Stimulated activated CD8-positive, alpha-beta memory T cell treated with anti-CD3 and anti-CD28 coated beads, Interleukin-15, amount 100 ng/mL, for 4 hours (primary cell): ENCODE measurements at regions not wholly inside any gene's neighbourhood (a gene's known extent, or its start where the extent isn't known, plus 50 kb on each side); places are given as distances from the start of the nearest gene placed in this dataset.
"Not testable (repeated sequence)": the region's sequence is repeated elsewhere in the genome, so short reads cannot be mapped to it uniquely, and the experiment has no call there.

Experiments
- DNase-seq, 2 donors: peaks; one replicate each; pipeline ENCODE4 v3.0.0-alpha.2; 2020; ENCODE audit warnings: low read depth in 2 of 2

DNA sequence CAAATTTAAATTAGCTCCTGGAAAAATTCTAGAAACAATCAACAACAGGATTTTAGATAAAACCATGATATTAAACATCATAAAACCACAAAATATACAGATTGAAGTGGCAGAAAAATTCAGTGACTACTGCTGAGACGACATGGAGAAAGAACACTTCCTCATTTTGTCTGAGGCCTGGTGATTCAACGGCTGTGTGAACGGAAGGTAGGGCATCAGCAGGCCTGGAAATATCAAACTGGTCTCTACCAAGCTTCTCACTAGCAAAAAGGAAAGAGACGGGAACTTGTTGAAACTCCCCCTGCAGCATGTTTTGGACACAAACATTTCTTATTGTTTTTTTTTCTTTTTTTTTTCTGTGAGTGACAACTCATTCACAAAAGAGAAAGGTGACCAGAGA, 58.0 kb upstream of the AHI1 start:
- no peak for DNase-seq

DNA sequence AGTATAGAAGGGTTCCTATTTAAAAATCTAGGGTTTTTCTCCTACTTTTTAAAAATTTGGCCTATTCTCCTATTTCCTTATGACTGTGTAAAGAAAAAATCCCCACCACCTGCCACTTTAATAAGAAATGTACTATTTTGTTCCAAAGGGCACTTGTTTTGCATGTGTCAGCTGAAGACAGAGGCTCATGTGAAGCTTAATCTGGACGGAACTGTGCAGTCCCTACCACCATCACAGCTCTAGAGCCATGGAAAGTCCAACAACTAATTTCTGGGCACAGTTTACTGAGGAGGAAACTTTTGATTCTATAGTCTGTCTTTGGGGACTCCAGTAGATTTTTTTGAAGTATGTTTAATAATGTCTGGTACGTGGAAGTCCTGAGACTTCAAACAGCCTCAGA, 60.0 kb upstream of the AHI1 start:
- DNase-seq, result no peak

DNA sequence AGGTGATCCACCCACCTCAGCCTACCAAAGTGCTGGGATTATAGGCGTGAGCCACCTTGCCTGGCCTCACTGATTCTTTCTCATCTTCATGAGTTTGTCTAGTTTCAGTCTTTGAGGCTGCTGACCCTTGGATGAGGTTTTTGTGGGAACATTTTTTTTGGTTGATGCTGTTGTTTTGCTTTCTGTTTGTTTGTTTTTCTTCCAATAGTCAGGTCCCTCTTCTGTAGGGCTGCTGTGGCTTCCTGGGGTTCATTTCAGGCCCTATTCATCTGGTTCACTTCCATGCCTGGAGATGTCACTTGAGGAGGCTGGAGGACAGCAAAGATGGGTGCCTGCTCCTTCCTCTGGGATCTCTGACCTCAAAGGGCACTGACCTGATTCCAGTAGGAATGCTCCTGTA, 68.1 kb upstream of the AHI1 start:
- not testable (repeated sequence) for DNase-seq

DNA sequence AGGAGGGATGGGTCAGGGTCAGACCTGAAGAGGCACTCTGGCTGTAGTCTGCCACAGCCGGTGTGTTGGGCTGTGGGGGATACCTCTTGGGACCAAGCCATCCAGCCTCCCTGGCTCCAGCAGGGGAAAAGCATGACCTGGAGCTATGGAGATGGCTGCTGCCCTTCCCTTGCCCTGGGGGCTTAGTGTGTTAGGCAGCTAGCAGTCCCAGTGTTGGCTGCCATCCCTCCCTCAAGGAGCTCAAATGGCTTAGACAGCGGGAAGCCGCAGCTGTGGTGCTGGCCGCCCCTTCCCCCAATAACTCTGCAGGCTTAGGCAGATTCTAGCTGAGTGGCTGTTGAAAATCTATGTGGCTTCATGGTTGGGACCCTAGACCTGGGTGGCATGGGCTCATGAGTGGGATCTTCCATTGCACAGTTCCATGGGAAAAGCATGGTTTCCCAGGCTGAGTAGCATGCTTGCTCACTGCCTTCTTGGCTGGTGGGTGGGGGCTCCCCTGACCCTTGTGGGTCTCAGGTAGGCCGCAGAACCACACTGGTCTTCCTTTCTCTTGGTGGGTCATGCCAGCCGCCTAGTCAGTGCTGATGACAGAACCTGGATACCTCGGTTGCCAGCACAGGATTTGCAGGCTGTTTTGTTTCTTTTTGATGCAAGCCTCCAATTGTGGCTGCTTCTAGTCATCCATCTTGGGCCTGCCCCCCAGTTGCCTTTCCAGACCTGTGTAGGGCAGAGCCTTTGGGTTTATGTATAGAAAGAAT, 69.0 kb upstream of the AHI1 start:
- DNase-seq, result no peak

DNA sequence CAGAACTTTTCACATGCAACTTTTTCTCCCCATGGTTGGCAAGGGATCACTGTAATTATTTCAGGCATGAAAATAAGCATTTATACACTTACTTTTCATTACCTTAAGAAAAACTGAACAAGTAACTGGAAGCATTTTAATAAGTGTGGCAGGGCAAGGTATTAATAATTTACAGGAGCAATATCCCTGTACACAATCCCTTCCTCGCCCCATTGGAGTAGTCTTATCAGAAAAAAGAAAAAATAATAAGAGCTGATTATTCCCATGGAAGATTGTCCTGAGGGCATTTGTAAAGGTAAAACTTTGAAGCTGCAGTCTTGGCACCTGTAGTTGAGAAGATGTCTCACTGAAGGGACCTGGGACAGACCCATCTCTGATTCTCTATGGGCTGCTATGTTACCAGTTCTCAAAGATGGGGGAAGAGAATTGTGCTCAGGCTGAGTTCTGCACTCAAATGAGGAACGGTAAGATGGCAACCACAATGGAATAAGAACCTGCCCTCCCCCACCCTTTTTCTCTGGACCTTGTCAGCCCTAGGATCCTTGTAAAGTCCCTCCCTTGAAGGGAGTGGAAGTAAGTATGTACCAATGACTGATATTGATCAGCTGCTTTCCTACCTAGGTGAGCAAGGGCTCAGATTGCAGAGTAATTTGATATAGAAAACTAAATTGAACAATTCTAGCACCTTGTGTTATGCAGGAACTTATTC, 70.0 kb upstream of the AHI1 start:
- DNase-seq, result no peak

DNA sequence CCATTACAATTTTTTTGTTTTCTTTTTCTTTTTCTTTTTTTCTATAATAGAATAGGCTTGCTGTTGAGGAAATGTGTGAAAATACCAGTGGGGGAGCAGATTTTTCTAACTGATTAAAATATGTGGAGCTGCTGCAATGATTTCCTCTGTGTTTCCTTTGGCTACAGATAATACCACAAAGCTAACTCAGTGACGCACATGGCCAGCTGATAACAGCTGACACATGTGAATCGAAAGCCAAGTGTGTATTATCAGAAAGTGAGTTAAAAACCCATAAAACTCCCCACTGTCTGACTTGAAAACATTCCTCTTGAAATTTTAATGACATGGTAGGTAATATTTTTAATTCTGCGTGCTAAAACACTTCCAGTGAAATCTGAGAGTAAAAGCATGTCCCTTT, 70.8 kb upstream of the AHI1 start:
- peak in 1 of 2 donors; percentile 17 for DNase-seq

DNA sequence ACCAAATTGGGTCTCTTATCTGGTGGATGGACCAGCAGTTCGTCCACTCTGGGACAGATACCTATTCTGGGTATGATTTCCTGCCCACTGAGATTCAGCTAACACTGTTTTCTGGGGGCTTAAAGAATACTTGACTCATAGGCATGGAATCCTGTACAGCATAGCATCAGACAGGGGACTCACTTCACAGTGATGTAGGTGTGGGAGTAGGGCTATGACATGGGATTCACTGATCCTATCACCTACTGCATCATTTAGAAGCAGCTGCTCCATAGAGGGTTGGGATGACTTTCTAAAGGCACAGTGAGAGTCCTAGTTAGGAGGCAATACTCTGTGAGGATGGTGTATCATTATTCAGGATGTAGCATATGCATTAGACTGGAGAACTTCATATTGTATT, 74.5 kb upstream of the AHI1 start:
- DNase-seq, result no peak

DNA sequence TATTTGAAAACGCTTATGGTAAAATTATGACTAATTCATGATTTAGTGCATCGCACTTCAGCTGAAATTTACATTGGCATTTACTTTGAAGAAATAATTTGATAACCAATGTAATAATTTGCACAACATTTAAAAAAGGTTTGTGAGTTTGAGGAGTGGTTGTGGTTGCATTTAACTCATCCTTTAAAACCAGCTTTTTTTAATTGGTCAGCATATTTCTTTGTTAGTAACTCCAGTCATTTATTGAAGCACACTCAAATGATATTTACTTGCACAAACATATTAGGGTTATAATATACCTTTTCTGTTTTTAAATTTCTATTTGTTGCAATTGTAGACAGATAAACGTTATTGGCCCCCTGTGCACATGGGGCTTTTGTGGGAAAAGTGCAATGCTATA, 78.1 kb upstream of the AHI1 start:
- no peak for DNase-seq

DNA sequence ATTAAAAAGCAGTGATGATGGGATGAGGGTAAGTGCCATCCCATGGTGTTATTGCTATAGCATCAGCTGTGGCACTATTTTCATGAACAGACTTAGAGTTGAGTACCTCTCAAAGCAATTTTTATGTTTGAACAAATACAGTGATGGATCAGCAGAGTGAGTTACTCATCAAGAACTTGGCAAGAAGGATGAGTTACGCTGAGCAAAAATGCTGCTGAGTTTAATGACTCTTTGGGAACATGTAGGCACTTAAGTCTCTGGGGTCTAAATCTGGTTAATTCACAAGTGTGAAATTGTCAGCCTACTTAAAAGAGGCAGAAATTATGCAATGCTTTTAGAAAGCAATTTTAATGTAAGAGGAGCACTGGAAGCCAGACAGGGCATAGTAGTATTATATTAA, 78.5 kb upstream of the AHI1 start:
- DNase-seq, result no peak

DNA sequence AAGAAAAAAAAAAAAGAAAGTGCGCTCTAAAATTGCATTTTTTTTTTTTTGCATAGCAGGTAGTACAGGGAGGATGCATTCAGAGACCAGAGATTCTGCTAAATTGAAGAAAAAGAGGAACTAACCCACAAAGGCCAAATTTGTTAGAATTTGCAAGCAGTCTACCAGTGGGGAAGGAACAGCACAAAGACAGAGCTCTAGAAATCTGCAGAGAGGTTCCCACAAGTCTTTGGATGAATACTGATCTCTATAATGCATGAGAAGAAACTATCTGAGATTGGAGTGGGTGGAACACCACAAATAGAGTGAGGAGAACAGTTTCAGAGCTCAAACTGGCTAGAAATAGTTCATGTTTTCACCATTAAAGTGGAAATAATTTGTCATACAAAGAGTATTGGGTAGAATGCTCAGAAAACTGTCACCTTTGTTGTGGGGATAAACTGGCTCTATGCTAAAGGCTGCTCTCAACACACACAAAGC, 79.6 kb upstream of the AHI1 start:
- no peak for DNase-seq

DNA sequence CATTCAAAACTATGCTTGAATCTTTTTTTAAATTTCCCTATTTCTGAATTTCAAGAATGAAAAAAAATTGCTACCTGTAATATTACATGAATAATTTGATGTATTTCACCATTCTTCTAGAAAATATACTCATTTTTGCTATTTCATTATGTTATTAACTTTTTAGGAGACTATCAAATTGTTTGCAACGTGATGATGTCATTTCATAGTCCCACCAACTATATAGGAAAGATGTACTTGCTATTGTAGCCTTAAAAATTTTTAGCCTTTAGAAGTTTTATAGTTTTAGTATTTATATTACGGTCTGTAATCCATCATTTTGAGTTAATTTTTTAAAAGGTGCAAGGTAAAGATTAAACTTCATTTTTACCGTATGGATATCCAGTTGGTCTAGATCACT, 81.4 kb upstream of the AHI1 start:
- no peak for DNase-seq

DNA sequence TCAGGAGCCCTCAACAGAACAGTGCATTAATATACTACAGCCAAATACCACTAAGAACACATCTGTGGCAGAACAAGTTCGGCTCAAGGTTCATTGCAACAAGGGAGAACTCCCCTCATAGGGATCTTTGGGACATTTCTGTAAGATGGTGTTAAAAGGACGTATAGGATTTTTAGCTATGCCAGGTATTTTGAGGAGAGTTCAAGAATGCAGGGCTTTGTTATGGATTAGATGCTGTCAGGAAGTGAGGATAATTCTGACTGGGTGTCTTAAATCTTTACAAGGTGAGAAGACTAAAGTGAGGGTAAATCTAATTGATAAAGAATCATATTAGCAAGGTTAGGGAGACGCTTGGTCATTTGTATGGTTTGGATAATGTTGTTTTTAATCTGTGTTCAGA, 83.7 kb upstream of the AHI1 start:
- no peak for DNase-seq

DNA sequence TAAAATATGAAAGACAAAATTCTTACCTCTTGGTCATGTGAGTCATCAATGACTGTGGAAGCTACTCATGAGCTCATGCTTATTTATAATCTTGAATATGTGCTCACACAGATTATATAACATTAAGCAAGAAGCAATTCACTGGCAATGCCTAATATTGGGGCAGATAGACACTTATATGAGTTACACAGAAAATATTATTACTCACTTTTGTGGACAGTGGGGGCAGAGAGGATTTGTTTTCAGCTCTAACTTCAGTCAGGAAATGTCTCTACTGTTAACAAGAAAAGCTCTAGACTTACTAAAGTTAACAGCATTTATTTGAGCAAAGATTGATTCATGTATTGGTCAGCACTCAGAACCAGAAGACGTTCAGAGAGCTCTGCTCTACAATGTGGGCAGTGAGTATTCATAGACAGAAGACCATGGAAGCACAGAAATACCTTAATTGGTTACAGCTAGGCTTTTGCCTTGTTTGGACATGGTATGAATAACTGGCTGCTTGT, 85.8 kb upstream of the AHI1 start:
- no peak for DNase-seq

DNA sequence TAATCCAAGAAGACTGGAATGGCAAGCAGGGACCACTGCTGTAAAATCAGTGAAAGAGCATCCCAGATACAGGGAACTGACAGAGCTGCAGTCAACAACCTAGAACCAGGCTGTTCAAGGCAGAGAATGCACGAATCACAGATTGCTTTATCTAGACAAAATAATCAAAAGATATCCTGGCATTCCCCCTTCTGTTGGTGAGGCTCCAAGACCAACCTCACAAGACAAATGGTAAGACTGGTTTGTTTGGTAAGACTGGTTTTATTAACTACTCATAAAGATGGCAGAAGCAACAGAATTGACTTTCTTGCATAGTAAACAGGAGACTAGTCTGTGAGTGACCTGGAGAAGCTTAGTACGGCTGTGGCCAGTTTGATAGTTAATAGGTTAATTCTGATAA, 88.8 kb upstream of the AHI1 start:
- DNase-seq, result no peak

DNA sequence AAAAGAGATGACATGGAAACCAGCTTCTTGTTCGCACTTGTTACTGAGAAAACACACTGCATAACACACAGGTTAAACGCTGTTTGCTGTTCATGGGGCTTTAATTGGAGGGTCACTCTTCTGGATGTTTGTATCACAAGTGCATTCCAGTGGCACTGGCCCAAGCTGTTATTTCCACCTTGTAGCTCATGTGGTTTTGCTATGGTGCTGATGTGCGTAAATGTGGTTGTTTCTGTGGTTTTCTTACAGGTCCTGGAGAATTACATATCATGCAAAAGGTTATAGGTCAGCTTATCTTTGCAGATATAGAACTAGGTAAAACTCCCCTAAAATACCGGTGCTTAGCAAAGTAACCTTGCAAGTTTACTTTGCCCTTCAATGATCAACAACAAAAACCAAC, 89.3 kb upstream of the AHI1 start:
- DNase-seq, result no peak

DNA sequence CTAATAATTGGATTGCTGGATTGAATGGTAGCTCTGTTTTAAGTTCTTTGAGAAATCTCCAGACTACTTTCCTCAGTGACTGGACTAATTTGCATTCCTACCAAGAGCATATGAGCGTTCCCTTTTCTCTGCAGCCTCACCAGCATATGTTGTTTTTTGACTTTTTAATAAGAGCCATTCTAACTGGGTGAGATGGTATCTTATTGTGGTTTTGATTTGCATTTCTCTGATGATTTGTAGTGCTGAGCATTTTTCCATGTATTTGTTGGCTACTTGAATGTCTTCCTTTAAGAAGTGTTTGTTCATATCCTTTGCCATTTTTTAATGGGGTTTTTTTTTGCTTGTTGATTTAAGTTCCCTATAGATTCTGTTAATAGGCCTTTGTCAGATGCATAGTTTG, 94.7 kb upstream of the AHI1 start:
- DNase-seq, result no peak

DNA sequence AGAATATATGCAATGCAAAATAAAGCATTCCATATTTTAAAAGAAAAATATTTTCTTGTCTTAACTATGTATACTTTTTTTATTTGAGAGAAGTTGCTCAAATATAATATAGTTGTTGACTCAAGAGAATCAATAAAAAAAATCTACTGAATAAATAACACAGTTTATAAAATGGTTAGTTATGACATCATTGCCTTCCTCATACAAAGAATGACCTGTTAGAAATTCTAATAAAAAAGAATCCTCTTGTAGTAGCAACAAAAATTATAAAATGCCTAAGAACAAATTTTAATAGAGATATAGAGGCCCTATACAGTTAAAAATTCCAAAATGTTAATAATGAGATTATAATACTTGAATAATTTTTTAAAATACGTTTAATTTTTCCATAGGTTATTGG, 96.5 kb upstream of the AHI1 start:
- no peak for DNase-seq

DNA sequence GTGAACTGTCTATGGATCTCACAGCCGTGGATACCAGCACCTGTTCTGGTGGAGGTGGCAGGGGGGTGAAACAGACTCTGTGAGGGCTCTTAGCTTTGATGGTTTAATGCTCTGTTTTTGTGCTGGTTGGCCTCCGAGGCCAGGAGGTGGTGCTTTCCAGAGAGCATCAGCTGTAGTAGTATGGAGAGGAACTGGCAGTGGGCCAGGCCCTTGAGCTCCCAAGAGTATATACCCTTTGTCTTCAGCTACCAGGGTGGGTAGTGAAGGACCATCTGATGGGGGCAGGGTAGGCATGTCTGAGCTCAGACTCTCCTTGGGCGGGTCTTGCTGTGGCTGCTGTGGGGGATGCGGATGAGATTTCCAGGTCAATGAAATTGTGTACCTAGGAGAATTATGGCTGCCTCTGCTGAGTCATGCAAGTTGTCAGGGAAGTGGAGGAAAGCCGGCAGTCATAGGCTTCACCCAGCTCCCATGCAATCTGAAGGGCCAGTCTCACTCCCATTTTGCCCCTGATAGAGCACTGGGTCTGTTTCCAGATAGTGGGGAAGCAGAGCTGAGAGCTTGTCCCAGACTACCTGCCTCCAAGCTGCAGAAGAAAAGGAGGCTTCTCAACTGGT, 102.7 kb upstream of the AHI1 start:
- no peak for DNase-seq

DNA sequence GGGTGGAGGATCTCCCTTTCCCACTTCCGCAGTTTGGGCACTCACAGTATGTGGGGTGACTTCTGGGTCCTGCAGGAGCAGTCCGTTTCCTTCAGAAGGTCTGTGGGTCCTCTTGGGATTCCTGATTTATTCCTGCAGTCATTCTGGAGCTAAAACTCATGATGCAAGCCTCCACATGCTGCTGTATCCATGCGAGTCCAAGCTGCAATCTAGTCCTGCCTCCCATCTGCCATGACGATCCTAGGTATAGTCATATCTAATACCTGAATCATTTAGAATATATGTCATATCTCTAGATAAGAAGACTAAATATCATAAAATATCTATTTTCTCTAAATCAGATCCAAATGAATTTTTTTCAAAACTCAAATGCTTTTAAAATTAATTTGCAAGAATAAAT, 103.4 kb upstream of the AHI1 start:
- no peak for DNase-seq

DNA sequence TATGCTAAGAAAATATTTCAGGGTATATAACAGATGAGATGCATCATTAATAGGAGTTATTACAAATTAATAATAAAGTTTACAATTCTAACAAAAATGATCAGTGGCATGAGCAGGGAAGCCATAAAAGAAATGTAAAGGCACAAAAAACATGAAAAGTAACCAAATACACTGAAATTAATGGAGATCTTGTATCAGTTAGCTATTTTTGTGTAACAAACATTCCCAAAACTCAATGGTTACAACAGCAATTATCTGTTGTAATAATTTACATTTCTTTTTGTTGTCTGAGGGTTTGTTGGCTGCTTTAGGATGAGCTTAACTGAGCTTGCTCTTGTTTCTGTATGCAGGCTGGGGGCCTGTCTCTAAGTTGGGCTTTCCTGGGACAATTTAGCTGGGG, 104.3 kb upstream of the AHI1 start:
- no peak for DNase-seq

DNA sequence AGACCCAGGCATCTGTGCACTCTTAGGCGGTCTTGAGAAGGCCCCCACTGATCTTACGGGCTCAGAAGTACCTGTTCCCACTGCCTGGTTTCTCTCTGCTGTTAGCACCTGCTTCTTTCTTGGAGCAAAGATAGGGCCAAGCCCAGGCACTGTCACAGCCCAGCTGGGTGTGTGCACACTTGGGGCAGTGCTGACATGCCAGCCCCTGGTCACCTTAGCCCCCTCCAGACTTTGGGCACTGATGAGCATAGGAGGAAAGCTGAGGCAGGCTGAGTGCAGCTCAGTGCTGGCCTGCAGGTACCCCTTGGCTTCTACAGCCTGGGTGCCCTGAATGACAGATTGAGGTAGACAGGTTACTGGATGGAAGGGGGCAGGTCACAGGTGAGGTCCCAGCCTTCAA, 105.7 kb upstream of the AHI1 start:
- DNase-seq, result no peak

DNA sequence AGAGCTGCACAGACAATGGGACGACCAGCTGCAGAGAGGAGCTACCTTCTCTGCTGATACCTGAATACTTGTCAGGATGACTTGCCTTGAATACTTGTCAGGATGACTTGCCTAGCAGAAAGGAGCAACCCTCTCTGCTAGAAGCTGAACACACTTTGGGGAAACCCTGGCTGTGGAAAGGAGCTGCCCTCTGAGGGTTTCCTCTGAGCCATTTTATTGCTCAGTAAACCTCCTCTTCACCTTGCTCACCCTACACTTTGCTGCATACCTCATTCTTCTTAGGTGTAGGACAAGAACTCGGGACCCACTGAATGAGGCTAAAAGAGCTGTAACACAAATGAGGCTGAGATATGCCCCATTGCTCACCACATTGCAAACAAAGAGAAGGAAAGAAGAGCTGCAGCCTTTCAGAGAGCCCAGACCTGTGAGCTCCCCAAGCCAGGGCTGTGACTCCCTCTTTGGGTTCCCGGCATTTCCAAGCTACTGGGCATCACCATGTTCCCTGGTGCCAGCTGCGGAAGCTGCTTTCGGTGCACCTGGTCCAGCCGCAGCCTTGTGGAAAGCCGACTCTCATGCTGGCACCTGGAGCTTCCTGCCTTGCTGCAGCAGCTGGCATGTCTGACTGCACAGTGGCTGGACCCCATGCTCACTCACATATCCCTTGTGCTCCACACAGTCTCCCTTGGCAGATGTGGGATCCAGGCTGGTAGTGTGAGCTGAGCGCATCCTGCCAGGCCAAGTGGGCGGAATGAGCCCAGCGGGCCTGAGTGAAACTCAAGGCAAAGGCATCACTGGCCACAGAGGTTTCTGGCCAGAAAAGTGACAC, 106.7 kb upstream of the AHI1 start:
- DNase-seq, result no peak
